ENCODE measurements at regions not wholly inside any gene's neighbourhood (a gene's known extent, or its start where the extent isn't known, plus 50 kb on each side); places are given as distances from the start of the nearest gene placed in this dataset.

DNA sequence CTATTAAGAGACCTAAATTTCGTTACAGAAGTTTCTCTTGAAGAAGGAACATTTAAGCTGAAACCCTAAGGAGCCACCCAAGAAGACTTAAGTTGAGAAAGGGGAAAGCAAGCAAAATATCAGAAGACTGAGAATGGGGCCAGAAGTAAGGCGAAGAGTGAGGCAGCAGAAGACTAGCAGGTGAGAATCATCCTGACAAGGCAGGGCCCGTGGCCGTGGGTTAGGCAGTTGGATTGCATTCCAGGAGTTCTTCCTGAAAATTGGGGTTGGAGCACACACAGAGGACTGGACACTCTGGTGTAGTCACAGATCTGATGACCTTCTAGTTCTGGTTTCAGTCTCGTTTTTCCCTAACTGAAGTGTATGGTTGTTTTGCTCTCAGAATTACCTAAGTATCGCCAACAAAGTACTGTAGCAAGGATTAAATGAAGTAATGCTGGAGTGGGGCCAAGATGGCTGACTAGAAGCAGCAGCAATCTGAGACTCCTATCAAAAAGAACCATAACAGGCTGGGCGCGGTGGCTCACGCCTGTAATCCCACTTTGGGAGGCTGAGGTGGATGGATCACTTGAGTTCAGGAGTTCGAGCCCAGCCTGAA is 94.4 kb upstream of the GUCY1A1 start:
- TF ChIP-seq, protein P1, sequence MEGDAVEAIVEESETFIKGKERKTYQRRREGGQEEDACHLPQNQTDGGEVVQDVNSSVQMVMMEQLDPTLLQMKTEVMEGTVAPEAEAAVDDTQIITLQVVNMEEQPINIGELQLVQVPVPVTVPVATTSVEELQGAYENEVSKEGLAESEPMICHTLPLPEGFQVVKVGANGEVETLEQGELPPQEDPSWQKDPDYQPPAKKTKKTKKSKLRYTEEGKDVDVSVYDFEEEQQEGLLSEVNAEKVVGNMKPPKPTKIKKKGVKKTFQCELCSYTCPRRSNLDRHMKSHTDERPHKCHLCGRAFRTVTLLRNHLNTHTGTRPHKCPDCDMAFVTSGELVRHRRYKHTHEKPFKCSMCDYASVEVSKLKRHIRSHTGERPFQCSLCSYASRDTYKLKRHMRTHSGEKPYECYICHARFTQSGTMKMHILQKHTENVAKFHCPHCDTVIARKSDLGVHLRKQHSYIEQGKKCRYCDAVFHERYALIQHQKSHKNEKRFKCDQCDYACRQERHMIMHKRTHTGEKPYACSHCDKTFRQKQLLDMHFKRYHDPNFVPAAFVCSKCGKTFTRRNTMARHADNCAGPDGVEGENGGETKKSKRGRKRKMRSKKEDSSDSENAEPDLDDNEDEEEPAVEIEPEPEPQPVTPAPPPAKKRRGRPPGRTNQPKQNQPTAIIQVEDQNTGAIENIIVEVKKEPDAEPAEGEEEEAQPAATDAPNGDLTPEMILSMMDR (IDR thresholded peaks at IDR 0.05; ENCODE audit: insufficient read depth, low read length), result no peak
- TF ChIP-seq POLR2AphosphoS5 (IDR thresholded peaks at IDR 0.05; ENCODE audit: low read depth) (no peak), GABPA (IDR thresholded peaks at IDR 0.05; ENCODE audit: low read depth) (no peak), REST (IDR thresholded peaks at IDR 0.05; ENCODE audit: insufficient replicate concordance, low read depth) (no peak)
